Endodermal cell (in vitro differentiated cells): ENCODE measurements at regions not wholly inside any gene's neighbourhood (a gene's known extent, or its start where the extent isn't known, plus 50 kb on each side); places are given as distances from the start of the nearest gene placed in this dataset.

Source experiments
- DNase-seq: peaks from one replicate; pipeline ENCODE4 v3.0.0-alpha.2; 2017
- H3K27ac ChIP-seq: 2 replicates; pipeline ENCODE4 v1.5.1; 2013; ENCODE audit warnings: mild to moderate bottlenecking, low read depth, low read length, moderate library complexity
- H3K27me3 ChIP-seq: 2 replicates; pipeline ENCODE4 v1.6.1; 2013; ENCODE audit warnings: mild to moderate bottlenecking, low read length, moderate library complexity; ENCODE audit not compliant: insufficient read depth, control insufficient read depth, poor library complexity, severe bottlenecking
- H3K36me3 ChIP-seq: 2 replicates; pipeline ENCODE4 v1.7.0; 2013; ENCODE audit warnings: mild to moderate bottlenecking, low read length, moderate library complexity; ENCODE audit not compliant: control insufficient read depth, insufficient read depth
- H3K4me1 ChIP-seq: one replicate; pipeline ENCODE4 v1.7.0; 2013; ENCODE audit warnings: low read length; ENCODE audit not compliant: control insufficient read depth, insufficient read depth
- H3K4me3 ChIP-seq: 2 replicates; pipeline ENCODE4 v1.5.1; 2013; ENCODE audit warnings: mild to moderate bottlenecking, low read length, moderate library complexity
- H3K9ac ChIP-seq: 2 replicates; pipeline ENCODE4 v1.6.1; 2013; ENCODE audit warnings: mild to moderate bottlenecking, low read length, moderate library complexity; ENCODE audit not compliant: poor library complexity, severe bottlenecking; ENCODE audit errors: extremely low read depth
- H3K9me3 ChIP-seq: 2 replicates; pipeline ENCODE4 v1.6.1; 2013; ENCODE audit warnings: mild to moderate bottlenecking, low read length, moderate library complexity; ENCODE audit not compliant: control insufficient read depth
- H3K27ac Mint-ChIP-seq: 2 replicates; pipeline ENCODE4 v1.8.0; 2020; ENCODE audit warnings: mixed read lengths
- H3K27me3 Mint-ChIP-seq: 2 replicates; pipeline ENCODE4 v1.8.0; 2021; ENCODE audit warnings: mild to moderate bottlenecking, mixed read lengths; ENCODE audit not compliant: insufficient read depth
- H3K36me3 Mint-ChIP-seq: 2 replicates; pipeline ENCODE4 v1.8.0; 2020; ENCODE audit warnings: low read depth, mixed read lengths
- H3K4me1 Mint-ChIP-seq: 2 replicates; pipeline ENCODE4 v1.8.0; 2020; ENCODE audit warnings: mixed read lengths
- H3K4me3 Mint-ChIP-seq: 2 replicates; pipeline ENCODE4 v1.8.0; 2020; ENCODE audit warnings: mild to moderate bottlenecking, moderate library complexity, mixed read lengths
- H3K9me3 Mint-ChIP-seq: 2 replicates; pipeline ENCODE4 v1.8.0; 2020; ENCODE audit warnings: mild to moderate bottlenecking, mixed read lengths
- WGBS, 2 experiments: methylation state at CpG; one replicate each; pipeline versions ENCODE4 v1.1.5 to v1.1.7; 2013; ENCODE audit warnings: missing lambda C conversion rate in 2 of 2, mixed read lengths in 1 of 2; ENCODE audit not compliant: insufficient coverage in 1 of 2, insufficient read length in 1 of 2; 5-methylcytosine and 5-hydroxymethylcytosine counted together
- TF ChIP-seq, protein P1 (sequence below): fragments of 200-600 bp; sonication (generic); conservative IDR thresholded peaks from 2 replicates; pipeline ENCODE4 v1.5.0; 2021; ENCODE audit warnings: antibody characterized with exemption, mild to moderate bottlenecking

DNA sequence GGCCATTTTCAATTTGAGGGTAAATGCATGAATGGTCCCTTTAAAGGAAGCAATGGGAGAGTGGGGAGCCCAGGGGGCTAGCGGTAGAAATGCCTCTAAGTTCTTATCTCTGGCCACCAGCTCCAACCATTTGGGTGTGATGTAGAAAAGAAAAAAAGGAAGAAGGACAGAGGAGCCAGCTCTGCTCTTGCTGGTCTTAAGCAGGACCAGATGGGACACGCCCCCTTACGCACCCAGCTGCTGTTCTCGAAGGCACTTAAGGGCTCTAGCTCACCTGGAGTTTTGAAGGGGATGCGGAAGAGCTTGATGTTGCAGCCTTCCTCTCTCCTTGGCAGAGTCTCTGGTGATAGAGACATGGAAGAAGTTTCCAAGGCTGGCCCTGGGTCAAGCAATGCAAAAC lies 59.5 kb upstream of the RNF144B start:
- WGBS, 2 experiments: 80 to 87% methylated on average over 1 to 5 of the region's 5 CpGs
- H3K27ac Mint-ChIP-seq: no peak overlapping the region
- no peak overlapping the region for H3K27ac ChIP-seq
- H3K9ac ChIP-seq: no peak overlapping the region
- no peak overlapping the region for H3K4me3 Mint-ChIP-seq
- H3K27me3 ChIP-seq: no peaks in the 10 kb centered on the region
- peak; percentile 76 for DNase-seq
- no peaks in the 10 kb centered on the region for H3K36me3 Mint-ChIP-seq
- no peaks in the 10 kb centered on the region for H3K9me3 Mint-ChIP-seq
- no peak overlapping the region for H3K4me3 ChIP-seq
- no peaks in the 10 kb centered on the region for H3K9me3 ChIP-seq
- H3K27me3 Mint-ChIP-seq: no peaks in the 10 kb centered on the region
- peaks cover 4% of the 10 kb centered on the region for H3K4me1 Mint-ChIP-seq
- H3K36me3 ChIP-seq: no peaks in the 10 kb centered on the region
- H3K4me1 ChIP-seq: no peaks in the 10 kb centered on the region
- TF ChIP-seq, protein P1, sequence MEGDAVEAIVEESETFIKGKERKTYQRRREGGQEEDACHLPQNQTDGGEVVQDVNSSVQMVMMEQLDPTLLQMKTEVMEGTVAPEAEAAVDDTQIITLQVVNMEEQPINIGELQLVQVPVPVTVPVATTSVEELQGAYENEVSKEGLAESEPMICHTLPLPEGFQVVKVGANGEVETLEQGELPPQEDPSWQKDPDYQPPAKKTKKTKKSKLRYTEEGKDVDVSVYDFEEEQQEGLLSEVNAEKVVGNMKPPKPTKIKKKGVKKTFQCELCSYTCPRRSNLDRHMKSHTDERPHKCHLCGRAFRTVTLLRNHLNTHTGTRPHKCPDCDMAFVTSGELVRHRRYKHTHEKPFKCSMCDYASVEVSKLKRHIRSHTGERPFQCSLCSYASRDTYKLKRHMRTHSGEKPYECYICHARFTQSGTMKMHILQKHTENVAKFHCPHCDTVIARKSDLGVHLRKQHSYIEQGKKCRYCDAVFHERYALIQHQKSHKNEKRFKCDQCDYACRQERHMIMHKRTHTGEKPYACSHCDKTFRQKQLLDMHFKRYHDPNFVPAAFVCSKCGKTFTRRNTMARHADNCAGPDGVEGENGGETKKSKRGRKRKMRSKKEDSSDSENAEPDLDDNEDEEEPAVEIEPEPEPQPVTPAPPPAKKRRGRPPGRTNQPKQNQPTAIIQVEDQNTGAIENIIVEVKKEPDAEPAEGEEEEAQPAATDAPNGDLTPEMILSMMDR: no peak

- Mint-ChIP-seq H3K9me3 (no peaks in the 10 kb centered on the region), H3K4me1 (peaks cover 4% of the 10 kb centered on the region), H3K4me3 (no peak overlapping the region), H3K36me3 (no peaks in the 10 kb centered on the region), H3K27me3 (no peaks in the 10 kb centered on the region), H3K27ac (no peak overlapping the region)
- Histone ChIP-seq H3K4me3 (no peak overlapping the region), H3K9me3 (no peaks in the 10 kb centered on the region), H3K9ac (no peak overlapping the region), H3K4me1 (no peaks in the 10 kb centered on the region), H3K27me3 (no peaks in the 10 kb centered on the region), H3K36me3 (no peaks in the 10 kb centered on the region), H3K27ac (no peak overlapping the region)
- TF ChIP-seq, protein P1: no peak
- 91 to 97% methylated on average over 5 to 6 of the region's 6 CpGs for WGBS, 2 experiments
- DNase-seq: no peak
Measured at GRCh38 chr6:18326980-18327379, 60.2 kb upstream of the RNF144B start.

- no peak for DNase-seq
- H3K36me3 Mint-ChIP-seq: no peaks in the 10 kb centered on the region
- H3K27ac ChIP-seq: no peak overlapping the region
Measured at GRCh38 chr6:18326001-18326400, 61.1 kb upstream of the RNF144B start.

More at GRCh38 chr6:18326001-18326400, 61.1 kb upstream of the RNF144B start:
- H3K4me3 Mint-ChIP-seq: no peak overlapping the region
- no peaks in the 10 kb centered on the region for H3K36me3 ChIP-seq
- TF ChIP-seq, protein P1: no peak
- WGBS, 2 experiments: 95% methylated on average over 2 of the region's 2 CpGs; no CpG with 5 or more reads in 1 of the 2 experiments
- no peaks in the 10 kb centered on the region for H3K27me3 ChIP-seq
- H3K9ac ChIP-seq: no peak overlapping the region
- H3K9me3 Mint-ChIP-seq: no peaks in the 10 kb centered on the region
- H3K4me1 Mint-ChIP-seq: peaks cover 4% of the 10 kb centered on the region
- no peak overlapping the region for H3K27ac Mint-ChIP-seq
- H3K9me3 ChIP-seq: no peaks in the 10 kb centered on the region
- H3K4me3 ChIP-seq: no peak overlapping the region
- H3K4me1 ChIP-seq: no peaks in the 10 kb centered on the region
- H3K27me3 Mint-ChIP-seq: no peaks in the 10 kb centered on the region
